ENCODE measurements at regions not wholly inside any gene's neighbourhood (a gene's known extent, or its start where the extent isn't known, plus 50 kb on each side); places are given as distances from the start of the nearest gene placed in this dataset.
A peak's percentile ranks its signal among the peaks of the same experiment; 100 is the strongest.

- Histone ChIP-seq H3K27ac (no peak overlapping the region), H3K9ac (ENCODE audit: insufficient read length) (no peak overlapping the region), H3K36me3 (ENCODE audit: insufficient read depth, low read length) (no peaks in the 10 kb centered on the region), H3K4me3 (no peak overlapping the region), H3K9me3 (ENCODE audit: low read depth, low read length) (no peaks in the 10 kb centered on the region)
- no peak for TF ChIP-seq FOXP2 (optimal IDR thresholded peaks at IDR 0.05; ENCODE audit: control extremely low read depth, extremely low read length, insufficient read depth)
- no peak for DNase-seq (ENCODE audit: low read depth, low spot score)
Measured at GRCh38 chr5:167710444-167711073, 580.9 kb upstream of the WWC1 start.

GRCh38 chr5:167712986-167713585 lies 578.4 kb upstream of the WWC1 start:
- TF ChIP-seq EZH2 (IDR thresholded peaks at IDR 0.05) (no peak), FOXP2 (optimal IDR thresholded peaks at IDR 0.05; ENCODE audit: control extremely low read depth, extremely low read length, insufficient read depth) (no peak), POLR2AphosphoS5 (IDR thresholded peaks at IDR 0.05; ENCODE audit: borderline replicate concordance, low read depth, low read length) (no peak)
- Histone ChIP-seq H3K36me3 (ENCODE audit: insufficient read depth, low read length) (no peaks in the 10 kb centered on the region), H3K9ac (ENCODE audit: insufficient read length) (no peak overlapping the region), H3K27ac (no peak overlapping the region), H3K4me3 (no peak overlapping the region), H3K9me3 (ENCODE audit: low read depth, low read length) (no peaks in the 10 kb centered on the region)
- DNase-seq (ENCODE audit: low read depth, low spot score): no peak

- H3K9me3 ChIP-seq (ENCODE audit: low read depth, low read length): no peaks in the 10 kb centered on the region
- no peaks in the 10 kb centered on the region for H3K36me3 ChIP-seq (ENCODE audit: insufficient read depth, low read length)
- no peak overlapping the region for H3K27ac ChIP-seq
- no peak overlapping the region for H3K4me3 ChIP-seq
- DNase-seq (ENCODE audit: low read depth, low spot score): no peak
- no peak overlapping the region for H3K9ac ChIP-seq (ENCODE audit: insufficient read length)
- TF ChIP-seq POLR2AphosphoS5 (IDR thresholded peaks at IDR 0.05; ENCODE audit: borderline replicate concordance, low read depth, low read length): no peak
- no peak for TF ChIP-seq FOXP2 (optimal IDR thresholded peaks at IDR 0.05; ENCODE audit: control extremely low read depth, extremely low read length, insufficient read depth)
- no peak for TF ChIP-seq EZH2 (IDR thresholded peaks at IDR 0.05)
Measured at GRCh38 chr5:167713896-167714295, 577.5 kb upstream of the WWC1 start.

GRCh38 chr5:167716126-167716775 lies 575.2 kb upstream of the WWC1 start:
- Histone ChIP-seq H3K4me3 (no peak overlapping the region), H3K9ac (ENCODE audit: insufficient read length) (no peak overlapping the region), H3K9me3 (ENCODE audit: low read depth, low read length) (no peaks in the 10 kb centered on the region), H3K27ac (no peak overlapping the region), H3K36me3 (ENCODE audit: insufficient read depth, low read length) (no peaks in the 10 kb centered on the region)
- TF ChIP-seq EZH2 (IDR thresholded peaks at IDR 0.05) (no peak), FOXP2 (optimal IDR thresholded peaks at IDR 0.05; ENCODE audit: control extremely low read depth, extremely low read length, insufficient read depth) (no peak), POLR2AphosphoS5 (IDR thresholded peaks at IDR 0.05; ENCODE audit: borderline replicate concordance, low read depth, low read length) (no peak)
- no peak for DNase-seq (ENCODE audit: low read depth, low spot score)

- Histone ChIP-seq H3K27ac (no peak overlapping the region), H3K9ac (ENCODE audit: insufficient read length) (no peak overlapping the region), H3K36me3 (ENCODE audit: insufficient read depth, low read length) (no peaks in the 10 kb centered on the region), H3K9me3 (ENCODE audit: low read depth, low read length) (no peaks in the 10 kb centered on the region), H3K4me3 (no peak overlapping the region)
- DNase-seq (ENCODE audit: low read depth, low spot score): no peak
- no peak for TF ChIP-seq POLR2AphosphoS5 (IDR thresholded peaks at IDR 0.05; ENCODE audit: borderline replicate concordance, low read depth, low read length)
Measured at GRCh38 chr5:167720259-167720658, 571.2 kb upstream of the WWC1 start.

GRCh38 chr5:167720676-167721260 lies 570.7 kb upstream of the WWC1 start:
- no peaks in the 10 kb centered on the region for H3K36me3 ChIP-seq (ENCODE audit: insufficient read depth, low read length)
- no peak overlapping the region for H3K27ac ChIP-seq
- no peak overlapping the region for H3K4me3 ChIP-seq
- DNase-seq (ENCODE audit: low read depth, low spot score): no peak
- no peak for TF ChIP-seq POLR2AphosphoS5 (IDR thresholded peaks at IDR 0.05; ENCODE audit: borderline replicate concordance, low read depth, low read length)
- no peak for TF ChIP-seq EZH2 (IDR thresholded peaks at IDR 0.05)
- TF ChIP-seq FOXP2 (optimal IDR thresholded peaks at IDR 0.05; ENCODE audit: control extremely low read depth, extremely low read length, insufficient read depth): no peak
- H3K9me3 ChIP-seq (ENCODE audit: low read depth, low read length): no peaks in the 10 kb centered on the region
- H3K9ac ChIP-seq (ENCODE audit: insufficient read length): no peak overlapping the region

- no peak for TF ChIP-seq FOXP2 (optimal IDR thresholded peaks at IDR 0.05; ENCODE audit: control extremely low read depth, extremely low read length, insufficient read depth)
- no peak for TF ChIP-seq EZH2 (IDR thresholded peaks at IDR 0.05)
- TF ChIP-seq POLR2AphosphoS5 (IDR thresholded peaks at IDR 0.05; ENCODE audit: borderline replicate concordance, low read depth, low read length): peak; percentile 47; the same call in 1 of the 2 replicates
- Histone ChIP-seq H3K27ac (peak overlapping the region; percentile 55; the same call in 1 of the 2 replicates), H3K36me3 (ENCODE audit: insufficient read depth, low read length) (no peaks in the 10 kb centered on the region), H3K4me3 (0 out of 2 replicates have a peak overlapping the region, but pooled peaks have one; percentile 22), H3K9ac (ENCODE audit: insufficient read length) (no peak overlapping the region), H3K9me3 (ENCODE audit: low read depth, low read length) (no peaks in the 10 kb centered on the region)
- no peak for DNase-seq (ENCODE audit: low read depth, low spot score)
Measured at GRCh38 chr5:167721926-167722440, 569.5 kb upstream of the WWC1 start.

GRCh38 chr5:167723254-167723871 lies 568.1 kb upstream of the WWC1 start:
- Histone ChIP-seq H3K9me3 (ENCODE audit: low read depth, low read length) (no peaks in the 10 kb centered on the region), H3K27ac (no peak overlapping the region), H3K4me3 (no peak overlapping the region), H3K36me3 (ENCODE audit: insufficient read depth, low read length) (no peaks in the 10 kb centered on the region), H3K9ac (ENCODE audit: insufficient read length) (no peak overlapping the region)
- no peak for TF ChIP-seq POLR2AphosphoS5 (IDR thresholded peaks at IDR 0.05; ENCODE audit: borderline replicate concordance, low read depth, low read length)
- no peak for TF ChIP-seq EZH2 (IDR thresholded peaks at IDR 0.05)
- TF ChIP-seq FOXP2 (optimal IDR thresholded peaks at IDR 0.05; ENCODE audit: control extremely low read depth, extremely low read length, insufficient read depth): no peak
- DNase-seq (ENCODE audit: low read depth, low spot score): peak; percentile 78
